HEK293 (cell line): ENCODE measurements at regions not wholly inside any gene's neighbourhood (a gene's known extent, or its start where the extent isn't known, plus 50 kb on each side); places are given as distances from the start of the nearest gene placed in this dataset.
"Not testable (repeated sequence)": the region's sequence is repeated elsewhere in the genome, so short reads cannot be mapped to it uniquely, and the experiment has no call there.

Experiments used
- SP2 ChIP-seq: fragments of 450-650 bp; formaldehyde crosslinking; IDR thresholded peaks from 2 replicates; pipeline ENCODE4 v1.5.1; 2016; ENCODE audit warnings: missing biosample characterization, missing genetic modification characterization
- ZNF114 ChIP-seq: fragments of 450-650 bp; formaldehyde crosslinking; IDR thresholded peaks from 2 replicates; pipeline ENCODE4 v1.5.0; 2017; ENCODE audit warnings: missing biosample characterization, missing genetic modification characterization
- ZNF596 ChIP-seq: fragments of 450-650 bp; IDR thresholded peaks from 2 replicates; pipeline ENCODE4 v1.5.0; 2018; ENCODE audit warnings: missing biosample characterization, mild to moderate bottlenecking, missing genetic modification characterization, moderate library complexity
- ZNF777 ChIP-seq: fragments of 450-650 bp; formaldehyde crosslinking; IDR thresholded peaks from 2 replicates; pipeline ENCODE4 v1.5.1; 2017; ENCODE audit warnings: missing biosample characterization, missing genetic modification characterization, borderline replicate concordance
- ZNF830 ChIP-seq: fragments of 450-650 bp; IDR thresholded peaks from 2 replicates; pipeline ENCODE4 v1.5.0; 2018; ENCODE audit warnings: missing biosample characterization, missing genetic modification characterization, low read depth, mild to moderate bottlenecking, moderate library complexity

DNA sequence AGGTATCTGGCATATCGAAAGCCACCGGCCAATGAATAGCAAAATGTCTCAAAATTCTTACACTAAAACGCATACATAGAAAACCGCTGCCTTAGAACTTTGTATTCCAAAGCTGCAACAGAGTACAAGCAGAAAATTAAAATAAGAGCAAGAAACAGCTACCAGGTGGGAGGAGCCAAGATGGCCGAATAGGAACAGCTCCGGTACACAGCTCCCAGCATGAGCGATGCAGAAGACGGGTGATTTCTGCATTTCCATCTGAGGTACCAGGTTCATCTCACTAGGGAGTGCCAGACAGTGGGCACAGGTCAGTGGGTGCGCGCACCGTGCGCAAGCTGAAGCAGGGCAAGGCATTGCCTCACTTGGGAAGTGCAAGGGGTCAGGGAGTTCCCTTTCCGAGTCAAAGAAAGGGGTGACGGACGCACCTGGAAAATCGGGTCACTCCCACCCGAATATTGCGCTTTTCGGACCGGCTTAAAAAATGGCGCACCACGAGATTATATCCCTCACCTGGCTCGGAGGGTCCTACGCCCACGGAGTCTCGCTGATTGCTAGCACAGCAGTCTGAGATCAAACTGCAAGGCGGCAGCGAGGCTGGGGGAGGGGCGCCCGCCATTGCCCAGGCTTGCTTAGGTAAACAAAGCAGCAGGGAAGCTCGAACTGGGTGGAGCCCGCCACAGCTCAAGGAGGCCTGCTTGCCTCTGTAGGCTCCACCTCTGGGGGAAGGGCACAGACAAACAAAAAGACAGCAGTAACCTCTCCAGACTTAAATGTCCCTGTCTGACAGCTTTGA lies 367.2 kb upstream of the ATP11B start:
- not testable (repeated sequence) for TF ChIP-seq ZNF596; ZNF777 (tag by site-specific recombination); ZNF830 (tag by site-specific recombination); ZNF114 (tag by site-specific recombination); SP2 (tag by site-specific recombination)
